SK-N-SH (cell line): ENCODE measurements at regions not wholly inside any gene's neighbourhood (a gene's known extent, or its start where the extent isn't known, plus 50 kb on each side); places are given as distances from the start of the nearest gene placed in this dataset.

Source experiments
- CTCF ChIA-PET: fragments of 300-600, 350-600 bp; formaldehyde crosslinking; extraction: SDS; loops from one replicate; lab custom pipeline; 2021; lab: Yijun Ruan, JAX
- POLR2A ChIA-PET: fragments of 350-600 bp; sonication (Branson Sonifier 250); formaldehyde crosslinking; extraction: SDS; loops from one replicate; lab custom pipeline; 2020; ENCODE audit warnings: antibody characterized with exemption, inconsistent platforms; lab: Yijun Ruan, JAX
- DNase-seq: peaks from one replicate; pipeline ENCODE4 v3.0.0; 2012
- H2AFZ ChIP-seq: fragments of 200-600 bp; sonication (generic); 2 replicates; pipeline ENCODE4 v1.8.1; 2016; ENCODE audit warnings: antibody characterized with exemption, mild to moderate bottlenecking, low read depth
- H3F3A ChIP-seq: fragments of 200-600 bp; sonication (generic); replicated peaks from 2 replicates; pipeline ENCODE3; 2016; ENCODE audit warnings: antibody characterized with exemption, mild to moderate bottlenecking; ENCODE audit not compliant: insufficient read depth
- H3K27ac ChIP-seq, 2 experiments: fragments of 200-500 bp in 1 of 2; fragments of 200-600 bp in 1 of 2; sonication (Bioruptor generic) in 1 of 2; sonication (generic), shearing (Covaris generic) in 1 of 2; 2 replicates each; pipeline versions ENCODE4 v1.5.1 to v1.6.1; 2014 to 2016; ENCODE audit warnings: low read depth in 2 of 2, inconsistent platforms in 1 of 2, low read length in 1 of 2, mild to moderate bottlenecking in 1 of 2, mixed read lengths in 1 of 2
- H3K27me3 ChIP-seq: fragments of 200-600 bp; sonication (generic), shearing (Covaris generic); 2 replicates; pipeline ENCODE4 v1.6.1; 2016; ENCODE audit warnings: mixed run types; ENCODE audit not compliant: insufficient read depth
- H3K36me3 ChIP-seq, 2 experiments: fragments of 200-500 bp in 1 of 2; fragments of 200-600 bp in 1 of 2; sonication (Bioruptor generic) in 1 of 2; sonication (generic) in 1 of 2; replicated peaks in 1 of 2; 2 replicates each; pipeline versions ENCODE3 to v1.5.1; 2014 to 2016; ENCODE audit warnings: low read length in 1 of 2, mild to moderate bottlenecking in 1 of 2; ENCODE audit not compliant: insufficient read depth in 2 of 2, control insufficient read depth in 1 of 2
- H3K4me1 ChIP-seq, 2 experiments: fragments of 200-500 bp in 1 of 2; fragments of 200-600 bp in 1 of 2; sonication (Bioruptor generic) in 1 of 2; sonication (generic), shearing (Covaris generic) in 1 of 2; 2 replicates each; pipeline versions ENCODE4 v1.5.1 to v1.6.1; 2014 to 2016; ENCODE audit warnings: low read depth in 1 of 2, low read length in 1 of 2, mixed run types in 1 of 2; ENCODE audit not compliant: insufficient read depth in 2 of 2, control insufficient read depth in 1 of 2
- H3K4me2 ChIP-seq: fragments of 200-600 bp; sonication (generic), shearing (Covaris generic); 2 replicates; pipeline ENCODE4 v1.6.1; 2017; ENCODE audit warnings: mixed run types
- H3K4me3 ChIP-seq, 2 experiments: fragments of 200-500 bp in 1 of 2; fragments of 200-600 bp in 1 of 2; sonication (Bioruptor generic) in 1 of 2; sonication (generic), shearing (Covaris generic) in 1 of 2; 2 replicates each; pipeline versions ENCODE4 v1.5.1 to v1.8.1; 2014 to 2016; ENCODE audit warnings: low read depth in 2 of 2, inconsistent platforms in 1 of 2, low read length in 1 of 2, mild to moderate bottlenecking in 1 of 2, mixed read lengths in 1 of 2, moderate library complexity in 1 of 2
- H3K79me2 ChIP-seq: fragments of 200-600 bp; sonication (generic); 2 replicates; pipeline ENCODE4 v1.8.1; 2017; ENCODE audit warnings: mild to moderate bottlenecking; ENCODE audit not compliant: insufficient read depth
- H3K9ac ChIP-seq: fragments of 200-600 bp; sonication (generic); 2 replicates; pipeline ENCODE4 v1.6.1; 2017; ENCODE audit warnings: mixed run types
- H3K9me2 ChIP-seq: fragments of 200-600 bp; sonication (generic); 2 replicates; pipeline ENCODE4 v1.6.1; 2017; ENCODE audit warnings: mixed run types
- H3K9me3 ChIP-seq: fragments of 200-600 bp; sonication (generic); 2 replicates; pipeline ENCODE4 v1.6.1; 2017; ENCODE audit warnings: mixed run types, mild to moderate bottlenecking, moderate library complexity
- H4K20me1 ChIP-seq: fragments of 200-600 bp; sonication (generic); 2 replicates; pipeline ENCODE4 v1.6.1; 2017; ENCODE audit warnings: mild to moderate bottlenecking, mixed run types; ENCODE audit not compliant: insufficient read depth
- EP300 ChIP-seq, 2 experiments: IDR thresholded peaks; 2 replicates each; pipeline versions ENCODE4 v1.4.0 to v1.6.1; 2012; ENCODE audit warnings: borderline replicate concordance in 1 of 2, low read depth in 1 of 2, low read length in 1 of 2
- EZH2phosphoT487 ChIP-seq: fragments of 200-600 bp; sonication (generic); IDR thresholded peaks from 2 replicates; pipeline ENCODE4 v1.6.1; 2017; ENCODE audit warnings: low read depth, mixed run types, mild to moderate bottlenecking, antibody characterized with exemption, moderate library complexity, borderline replicate concordance
- FOSL2 ChIP-seq: IDR thresholded peaks from 2 replicates; pipeline ENCODE4 v1.4.0; 2012; ENCODE audit warnings: low read depth, mild to moderate bottlenecking, moderate library complexity, borderline replicate concordance
- FOXJ3 ChIP-seq: sonication (generic); formaldehyde crosslinking; IDR thresholded peaks from 2 replicates; pipeline ENCODE4 v1.5.1; 2020; ENCODE audit warnings: mild to moderate bottlenecking, missing genetic modification reagents
- GABPA ChIP-seq: IDR thresholded peaks from 2 replicates; pipeline ENCODE4 v1.4.0; 2012; ENCODE audit warnings: low read depth, mild to moderate bottlenecking
- GATA2 ChIP-seq: sonication (generic); formaldehyde crosslinking; IDR thresholded peaks from 2 replicates; pipeline ENCODE4 v1.5.0; 2020; ENCODE audit warnings: mild to moderate bottlenecking, missing genetic modification reagents
- IRF3 ChIP-seq: fragments of 150-350 bp; IDR thresholded peaks from 2 replicates; pipeline ENCODE4 v1.6.1; 2016; ENCODE audit warnings: mild to moderate bottlenecking, low read depth, low read length
- JUND ChIP-seq: IDR thresholded peaks from 2 replicates; pipeline ENCODE4 v1.4.0; 2012
- MAX ChIP-seq: IDR thresholded peaks from 2 replicates; pipeline ENCODE4 v1.4.0; 2012; ENCODE audit warnings: low read depth
- MEF2A ChIP-seq: IDR thresholded peaks from 2 replicates; pipeline ENCODE4 v1.4.0; 2012; ENCODE audit warnings: low read depth, borderline replicate concordance
- NFIC ChIP-seq: IDR thresholded peaks from 2 replicates; pipeline ENCODE4 v1.4.0; 2012; ENCODE audit warnings: borderline replicate concordance
- NRF1 ChIP-seq: IDR thresholded peaks from 2 replicates; pipeline ENCODE4 v1.6.1; 2012; ENCODE audit warnings: low read depth, mild to moderate bottlenecking, low read length
- PBX3 ChIP-seq: IDR thresholded peaks from 2 replicates; pipeline ENCODE4; 2012
- POLR2AphosphoS5 ChIP-seq: IDR thresholded peaks from 2 replicates; pipeline ENCODE4 v1.6.1; 2012; ENCODE audit warnings: low read depth, low read length
- RAD21 ChIP-seq: IDR thresholded peaks from 2 replicates; pipeline ENCODE4 v1.6.1; 2012; ENCODE audit warnings: mild to moderate bottlenecking, low read length
- RCOR1 ChIP-seq: fragments of 150-350 bp; IDR thresholded peaks from 2 replicates; pipeline ENCODE4 v1.6.1; 2017; ENCODE audit warnings: antibody characterized with exemption, low read length
- RXRA ChIP-seq: IDR thresholded peaks from 2 replicates; pipeline ENCODE4 v1.4.0; 2012; ENCODE audit warnings: low read depth, mild to moderate bottlenecking, borderline replicate concordance
- TAF1 ChIP-seq: IDR thresholded peaks from 2 replicates; pipeline ENCODE4 v1.6.1; 2012; ENCODE audit warnings: low read depth, mild to moderate bottlenecking, low read length, moderate library complexity, borderline replicate concordance
- TCF12 ChIP-seq: IDR thresholded peaks from 2 replicates; pipeline ENCODE4 v1.4.0; 2012
- TEAD4 ChIP-seq: IDR thresholded peaks from 2 replicates; pipeline ENCODE4 v1.4.0; 2012; ENCODE audit warnings: mild to moderate bottlenecking, borderline replicate concordance; ENCODE audit not compliant: insufficient read depth
- USF1 ChIP-seq: IDR thresholded peaks from 2 replicates; pipeline ENCODE4 v1.4.0; 2012; ENCODE audit warnings: low read depth, borderline replicate concordance
- USF2 ChIP-seq: fragments of 150-350 bp; IDR thresholded peaks from 2 replicates; pipeline ENCODE4 v1.6.1; 2017; ENCODE audit warnings: antibody characterized with exemption, low read length, low read depth, borderline replicate concordance
- YY1 ChIP-seq: IDR thresholded peaks from 2 replicates; pipeline ENCODE4 v1.4.0; 2012; ENCODE audit warnings: low read depth, mild to moderate bottlenecking
- WGBS: methylation state at CpG from one replicate; pipeline ENCODE4 v1.1.6; 2017; ENCODE audit warnings: low lambda C conversion rate; 5-methylcytosine and 5-hydroxymethylcytosine counted together

- no peaks in the 10 kb centered on the region for H3K36me3 ChIP-seq
- ChIA-PET CTCF (interaction anchor here (0.8 to 5.3 kb wide), 5 partner anchors 9 to 232 kb away, joined by 3 to 87 read pairs (median 7); no protein-coding TSS in a partner anchor), POLR2A (no interaction called here)
- 83% methylated on average over 4 of the region's 4 CpGs for WGBS
- peaks cover 34 to 41% of the 10 kb centered on the region in 2 experiments for H3K4me1 ChIP-seq
- H3K4me2 ChIP-seq: no peak overlapping the region
- no peak for DNase-seq
- peak overlapping the region in 1 of 2 experiments; percentile 34; a peak in 2 of 4 replicates for H3K27ac ChIP-seq
- H2AFZ ChIP-seq: 0 out of 2 replicates have a peak overlapping the region, but pooled peaks have one; percentile 11
- H3K4me3 ChIP-seq: no peak overlapping the region
- H3K79me2 ChIP-seq: no peaks in the 10 kb centered on the region
- H3F3A ChIP-seq: peaks cover 52% of the 10 kb centered on the region
- no peaks in the 10 kb centered on the region for H3K9me2 ChIP-seq
- no peaks in the 10 kb centered on the region for H3K9me3 ChIP-seq
- H3K9ac ChIP-seq: no peak overlapping the region
- H4K20me1 ChIP-seq: no peaks in the 10 kb centered on the region
- H3K27me3 ChIP-seq: no peaks in the 10 kb centered on the region
- TF ChIP-seq GABPA (no peak), TCF12 (0 out of 2 replicates have a peak, but pooled peaks have one; percentile 27), FOSL2 (peak; percentile 41; the same call in 1 of the 2 replicates), RXRA (0 out of 2 replicates have a peak, but pooled peaks have one; percentile 25)
Measured at GRCh38 chr6:56361812-56362211, 114.4 kb upstream of the COL21A1 start.

- H3K79me2 ChIP-seq: no peaks in the 10 kb centered on the region
- H3K9ac ChIP-seq: no peak overlapping the region
- no peaks in the 10 kb centered on the region for H4K20me1 ChIP-seq
- peak; percentile 50 for DNase-seq
- peak overlapping the region; percentile 32 for H3K4me2 ChIP-seq
- no peaks in the 10 kb centered on the region for H3K36me3 ChIP-seq
- peaks cover 50% of the 10 kb centered on the region for H3F3A ChIP-seq
- H3K27me3 ChIP-seq: no peaks in the 10 kb centered on the region
- peak overlapping the region; percentile 48; the same call in 1 of the 2 replicates for H2AFZ ChIP-seq
- H3K27ac ChIP-seq: peak overlapping the region; percentile 22 to 54; a peak in 3 of 4 replicates
- POLR2A ChIA-PET: no interaction called here
- no peaks in the 10 kb centered on the region; the same call in 1 of the 2 replicates for H3K9me3 ChIP-seq
- peaks cover 23 to 41% of the 10 kb centered on the region in 2 experiments for H3K4me1 ChIP-seq
- H3K9me2 ChIP-seq: no peaks in the 10 kb centered on the region
- peak overlapping the region; percentile 15 to 16; a peak in 2 of 4 replicates for H3K4me3 ChIP-seq
- CTCF ChIA-PET: interaction anchor here (0.7 to 9.4 kb wide), 13 partner anchors 11 to 385 kb away, joined by 3 to 135 read pairs (median 4); no protein-coding TSS in a partner anchor
- WGBS: 8% methylated on average over 9 of the region's 9 CpGs
- TF ChIP-seq EZH2phosphoT487: no peak
- peak; percentile 98 for TF ChIP-seq RAD21
- no peak for TF ChIP-seq MAX
- TF ChIP-seq GATA2 (CRISPR knock-in tag): no peak
- peak; percentile 61 for TF ChIP-seq NFIC
- peak; percentile 12; the same call in 1 of the 2 replicates for TF ChIP-seq TAF1
- TF ChIP-seq GABPA: no peak
- TF ChIP-seq RCOR1: peak; percentile 43
- TF ChIP-seq NRF1: no peak
- no peak for TF ChIP-seq RXRA
- no peak for TF ChIP-seq FOSL2
- TF ChIP-seq TEAD4: peak; percentile 81; the same call in 1 of the 2 replicates
- no peak for TF ChIP-seq FOXJ3 (CRISPR knock-in tag)
- peak; percentile 86 for TF ChIP-seq TCF12
- TF ChIP-seq MEF2A: no peak
- TF ChIP-seq JUND: peak; percentile 50; the same call in 1 of the 2 replicates
- peak; percentile 91 for TF ChIP-seq PBX3
- TF ChIP-seq IRF3: no peak
- no peak for TF ChIP-seq USF1
- no peak for TF ChIP-seq USF2
- peak; percentile 38 to 88; a peak in 3 of 4 replicates for TF ChIP-seq EP300 (IDR thresholded peaks at IDR 0.05; ENCODE audit: borderline replicate concordance in 1 of 2, low read depth in 1 of 2, low read length in 1 of 2)
- peak; percentile 43; the same call in 1 of the 2 replicates for TF ChIP-seq POLR2AphosphoS5
- TF ChIP-seq YY1: no peak
Measured at GRCh38 chr6:56359201-56359899, 112.0 kb upstream of the COL21A1 start.
